ENCODE measurements at regions not wholly inside any gene's neighbourhood (a gene's known extent, or its start where the extent isn't known, plus 50 kb on each side); places are given as distances from the start of the nearest gene placed in this dataset.

- DNase-seq (ENCODE audit: low read depth) = no peak
Measured at GRCh38 chr2:220224691-220225543, 597.5 kb downstream of the SLC4A3 start.

GRCh38 chr2:220226076-220226475, 598.6 kb downstream of the SLC4A3 start:
- DNase-seq (ENCODE audit: low read depth) = no peak

- DNase-seq (ENCODE audit: low read depth) = no peak
Measured at GRCh38 chr2:220226546-220226945, 599.1 kb downstream of the SLC4A3 start.

GRCh38 chr2:220227266-220227920, 600.0 kb downstream of the SLC4A3 start:
- no peak for DNase-seq (ENCODE audit: low read depth)

- DNase-seq (ENCODE audit: low read depth) = no peak
Measured at GRCh38 chr2:220228310-220229006, 601.0 kb downstream of the SLC4A3 start.

GRCh38 chr2:220240641-220241040, 613.2 kb downstream of the SLC4A3 start:
- DNase-seq (ENCODE audit: low read depth) = no peak

- DNase-seq (ENCODE audit: low read depth) = no peak
Measured at GRCh38 chr2:220241423-220241822, 614.0 kb downstream of the SLC4A3 start.

GRCh38 chr2:220243571-220243970, 616.1 kb downstream of the SLC4A3 start:
- DNase-seq (ENCODE audit: low read depth) = no peak

- no peak for DNase-seq (ENCODE audit: low read depth)
Measured at GRCh38 chr2:220246386-220246785, 619.0 kb downstream of the SLC4A3 start.

- no peak for DNase-seq (ENCODE audit: low read depth)
Measured at GRCh38 chr2:220247588-220248350, 620.3 kb downstream of the SLC4A3 start.

GRCh38 chr2:220259662-220260061, 632.2 kb downstream of the SLC4A3 start:
- no peak for DNase-seq (ENCODE audit: low read depth)

- DNase-seq (ENCODE audit: low read depth) = no peak
Measured at GRCh38 chr2:220263300-220263699, 635.9 kb downstream of the SLC4A3 start.

- DNase-seq (ENCODE audit: low read depth) = no peak
Measured at GRCh38 chr2:220269367-220269766, 641.9 kb downstream of the SLC4A3 start.

- DNase-seq (ENCODE audit: low read depth) = no peak
Measured at GRCh38 chr2:220270481-220271070, 643.1 kb downstream of the SLC4A3 start.

- DNase-seq (ENCODE audit: low read depth) = no peak
Measured at GRCh38 chr2:220272656-220273055, 645.2 kb downstream of the SLC4A3 start.

GRCh38 chr2:220273082-220273481, 645.7 kb downstream of the SLC4A3 start:
- no peak for DNase-seq (ENCODE audit: low read depth)

GRCh38 chr2:220275454-220275853, 648.0 kb downstream of the SLC4A3 start:
- DNase-seq (ENCODE audit: low read depth) = no peak

- DNase-seq (ENCODE audit: low read depth) = no peak
Measured at GRCh38 chr2:220276741-220277444, 649.5 kb downstream of the SLC4A3 start.

- DNase-seq (ENCODE audit: low read depth) = no peak
Measured at GRCh38 chr2:220277445-220277975, 650.1 kb downstream of the SLC4A3 start.

- no peak for DNase-seq (ENCODE audit: low read depth)
Measured at GRCh38 chr2:220278022-220278421, 650.6 kb downstream of the SLC4A3 start.

GRCh38 chr2:220279372-220279771, 651.9 kb downstream of the SLC4A3 start:
- no peak for DNase-seq (ENCODE audit: low read depth)

Data from stimulated activated CD8-positive, alpha-beta memory T cell treated with anti-CD3 and anti-CD28 coated beads, Interleukin-12 subunit alpha, Interleukin-12 subunit beta, amount 100 ng/mL, for 1 hour (primary cell).